Activated CD8-positive, alpha-beta memory T cell treated with anti-CD3 and anti-CD28 coated beads, Interleukin-2, amount 50 U/mL, for 1 hour (primary cell): ENCODE measurements at regions not wholly inside any gene's neighbourhood (a gene's known extent, or its start where the extent isn't known, plus 50 kb on each side); places are given as distances from the start of the nearest gene placed in this dataset.

ENCODE experiments used
- DNase-seq: peaks from one replicate; pipeline ENCODE4 v3.0.0-alpha.2; 2020; ENCODE audit errors: extremely low read depth

GRCh38 chr12:126362493-126362892, 1297.3 kb downstream of the AACS start:
- DNase-seq = no peak

- DNase-seq = no peak
Measured at GRCh38 chr12:126362964-126363363, 1297.7 kb downstream of the AACS start.

- DNase-seq = no peak
Measured at GRCh38 chr12:126369487-126370463, 1304.5 kb downstream of the AACS start.

- DNase-seq = no peak
Measured at GRCh38 chr12:126383506-126383905, 1318.3 kb downstream of the AACS start.

- DNase-seq = no peak
Measured at GRCh38 chr12:126384026-126384564, 1318.9 kb downstream of the AACS start.

- DNase-seq = no peak
Measured at GRCh38 chr12:126385785-126386184, 1320.5 kb downstream of the AACS start.

- DNase-seq = no peak
Measured at GRCh38 chr12:126389220-126389841, 1324.1 kb downstream of the AACS start.

GRCh38 chr12:126389961-126390360, 1324.7 kb downstream of the AACS start:
- DNase-seq = no peak

- DNase-seq = no peak
Measured at GRCh38 chr12:126390969-126391566, 1325.8 kb downstream of the AACS start.

- DNase-seq = no peak
Measured at GRCh38 chr12:126396536-126396935, 1331.3 kb downstream of the AACS start.

- DNase-seq = no peak
Measured at GRCh38 chr12:126397071-126397581, 1331.9 kb downstream of the AACS start.

GRCh38 chr12:126397660-126398059, 1332.4 kb downstream of the AACS start:
- DNase-seq = no peak

- no peak for DNase-seq
Measured at GRCh38 chr12:126400831-126401230, 1335.6 kb downstream of the AACS start.

GRCh38 chr12:126404293-126404881, 1339.2 kb downstream of the AACS start:
- no peak for DNase-seq

GRCh38 chr12:126418400-126418799, 1353.2 kb downstream of the AACS start:
- no peak for DNase-seq

- DNase-seq = no peak
Measured at GRCh38 chr12:126419131-126419530, 1353.9 kb downstream of the AACS start.

GRCh38 chr12:126424696-126425095, 1359.5 kb downstream of the AACS start:
- DNase-seq = no peak

GRCh38 chr12:126425264-126425663, 1360.0 kb downstream of the AACS start:
- DNase-seq = no peak

- DNase-seq = no peak
Measured at GRCh38 chr12:126428769-126429168, 1363.5 kb downstream of the AACS start.

- no peak for DNase-seq
Measured at GRCh38 chr12:126430921-126431320, 1365.7 kb downstream of the AACS start.

GRCh38 chr12:126431767-126432166, 1366.5 kb downstream of the AACS start:
- DNase-seq = no peak

- DNase-seq = no peak
Measured at GRCh38 chr12:126432780-126433179, 1367.5 kb downstream of the AACS start.
